ENCODE measurements at regions not wholly inside any gene's neighbourhood (a gene's known extent, or its start where the extent isn't known, plus 50 kb on each side); places are given as distances from the start of the nearest gene placed in this dataset.
"Not testable (repeated sequence)": the region's sequence is repeated elsewhere in the genome, so short reads cannot be mapped to it uniquely, and the experiment has no call there.

- TF ChIP-seq, protein P1, sequence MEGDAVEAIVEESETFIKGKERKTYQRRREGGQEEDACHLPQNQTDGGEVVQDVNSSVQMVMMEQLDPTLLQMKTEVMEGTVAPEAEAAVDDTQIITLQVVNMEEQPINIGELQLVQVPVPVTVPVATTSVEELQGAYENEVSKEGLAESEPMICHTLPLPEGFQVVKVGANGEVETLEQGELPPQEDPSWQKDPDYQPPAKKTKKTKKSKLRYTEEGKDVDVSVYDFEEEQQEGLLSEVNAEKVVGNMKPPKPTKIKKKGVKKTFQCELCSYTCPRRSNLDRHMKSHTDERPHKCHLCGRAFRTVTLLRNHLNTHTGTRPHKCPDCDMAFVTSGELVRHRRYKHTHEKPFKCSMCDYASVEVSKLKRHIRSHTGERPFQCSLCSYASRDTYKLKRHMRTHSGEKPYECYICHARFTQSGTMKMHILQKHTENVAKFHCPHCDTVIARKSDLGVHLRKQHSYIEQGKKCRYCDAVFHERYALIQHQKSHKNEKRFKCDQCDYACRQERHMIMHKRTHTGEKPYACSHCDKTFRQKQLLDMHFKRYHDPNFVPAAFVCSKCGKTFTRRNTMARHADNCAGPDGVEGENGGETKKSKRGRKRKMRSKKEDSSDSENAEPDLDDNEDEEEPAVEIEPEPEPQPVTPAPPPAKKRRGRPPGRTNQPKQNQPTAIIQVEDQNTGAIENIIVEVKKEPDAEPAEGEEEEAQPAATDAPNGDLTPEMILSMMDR (IDR thresholded peaks at IDR 0.05; ENCODE audit: control extremely low read depth, extremely low read depth, low read depth, missing control alignments) = no peak
- ChIA-PET CTCF (no interaction called here), POLR2A (no interaction called here)
- no peak for DNase-seq (ENCODE audit: extremely low spot score)
These were observed 194.8 kb downstream of the SHCBP1 start for GRCh38 chr16:46426336-46426735.

DNA sequence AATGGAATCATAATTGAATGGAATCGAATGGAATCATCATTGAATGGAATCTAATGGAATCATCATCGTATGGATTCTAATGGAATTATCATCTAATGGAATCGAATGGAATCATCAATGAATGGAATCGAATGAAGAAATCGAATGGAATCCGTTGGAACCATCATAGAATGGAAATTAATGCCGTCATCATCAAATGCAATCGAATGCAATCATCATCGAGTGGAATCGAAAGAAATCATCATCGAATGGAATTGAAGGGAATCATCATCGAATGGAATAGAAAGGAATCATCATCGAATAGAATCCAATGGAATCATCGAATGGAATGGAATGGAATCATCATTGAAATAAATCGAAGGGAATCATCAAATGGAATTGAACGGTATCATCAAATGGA lies 217.2 kb downstream of the SHCBP1 start:
- ChIA-PET CTCF (no interaction called here), POLR2A (no interaction called here)
- TF ChIP-seq, protein P1 (IDR thresholded peaks at IDR 0.05; ENCODE audit: control extremely low read depth, extremely low read depth, low read depth, missing control alignments) = no peak
- DNase-seq (ENCODE audit: extremely low spot score) = no peak

- CTCF ChIA-PET; DNase-seq (ENCODE audit: extremely low spot score); POLR2A ChIA-PET: not testable (repeated sequence)
These were observed 222.6 kb downstream of the SHCBP1 start for GRCh38 chr16:46398559-46398958.

DNA sequence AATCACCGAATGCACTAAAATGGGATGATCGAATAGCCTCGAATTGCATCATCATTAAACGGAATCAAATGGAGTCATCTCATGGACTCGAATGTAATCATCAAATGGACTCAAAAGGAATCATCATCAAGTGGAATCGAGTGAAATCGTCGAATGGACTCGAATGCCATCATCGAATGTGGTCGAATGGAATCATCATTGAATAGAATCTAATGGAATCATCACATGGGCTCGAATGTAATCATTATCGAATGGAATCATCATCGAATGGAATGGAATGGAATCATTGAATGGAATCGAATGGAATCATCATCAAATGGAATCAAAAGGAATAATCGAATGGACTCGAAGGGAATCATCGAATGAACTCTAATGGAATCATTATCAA lies 224.3 kb downstream of the SHCBP1 start:
- POLR2A ChIA-PET; CTCF ChIA-PET; DNase-seq (ENCODE audit: extremely low spot score): not testable (repeated sequence)

DNA sequence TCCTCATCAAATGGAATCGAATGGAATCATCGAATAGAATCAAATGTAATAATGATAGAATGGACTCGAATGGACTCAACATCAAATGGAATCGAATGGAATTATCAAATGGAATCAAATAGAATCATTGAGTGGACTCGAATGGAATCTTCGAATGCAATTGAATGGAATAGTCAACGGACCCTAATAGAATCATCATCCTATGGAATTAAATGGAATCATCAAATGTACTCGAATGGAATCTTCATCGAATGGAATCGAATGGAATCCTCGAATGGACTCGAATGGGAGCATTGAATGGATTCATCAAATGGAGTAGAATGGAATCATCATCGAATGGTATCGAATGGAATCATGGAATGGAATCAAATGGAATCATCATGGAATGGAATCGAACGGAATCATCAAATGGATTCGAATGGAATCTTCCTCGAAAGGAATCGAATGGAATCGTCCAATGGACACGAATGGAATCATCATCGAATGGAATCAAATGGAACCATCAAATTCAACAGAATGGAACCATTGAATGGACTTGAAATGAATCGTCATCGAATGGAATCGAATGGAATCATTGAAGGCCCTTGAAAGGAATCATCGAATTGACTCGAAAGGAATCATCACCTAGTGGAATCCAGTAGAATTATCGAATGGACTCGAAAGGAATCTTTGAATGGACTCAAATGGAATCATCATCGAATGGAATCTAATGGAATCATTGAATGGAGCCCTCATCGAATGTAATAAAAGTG lies 224.9 kb downstream of the SHCBP1 start:
- DNase-seq (ENCODE audit: extremely low spot score); POLR2A ChIA-PET; CTCF ChIA-PET: not testable (repeated sequence)

- CTCF ChIA-PET; POLR2A ChIA-PET; DNase-seq (ENCODE audit: extremely low spot score): not testable (repeated sequence)
These were observed 225.7 kb downstream of the SHCBP1 start for GRCh38 chr16:46395391-46395921.

DNA sequence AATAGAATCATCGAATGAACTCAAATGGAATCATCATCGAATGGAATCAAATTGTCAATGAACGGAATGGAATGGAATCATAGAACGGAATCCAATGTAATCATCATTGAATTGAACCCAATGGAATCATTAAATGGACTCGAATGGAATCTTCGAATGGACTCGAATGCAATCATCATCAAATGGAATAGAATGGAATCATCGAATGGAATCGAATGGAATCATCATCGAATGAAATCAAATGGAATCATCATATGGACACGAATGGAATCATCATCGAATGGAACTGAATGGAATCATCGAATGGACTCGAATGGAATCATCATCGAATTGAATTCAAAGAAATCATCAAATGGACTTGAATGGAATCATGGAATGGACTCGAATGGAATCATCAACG lies 226.2 kb downstream of the SHCBP1 start:
- CTCF ChIA-PET; POLR2A ChIA-PET; DNase-seq (ENCODE audit: extremely low spot score): not testable (repeated sequence)

- DNase-seq (ENCODE audit: extremely low spot score); POLR2A ChIA-PET: not testable (repeated sequence)
These were observed 227.0 kb downstream of the SHCBP1 start for GRCh38 chr16:46394149-46394548.

DNA sequence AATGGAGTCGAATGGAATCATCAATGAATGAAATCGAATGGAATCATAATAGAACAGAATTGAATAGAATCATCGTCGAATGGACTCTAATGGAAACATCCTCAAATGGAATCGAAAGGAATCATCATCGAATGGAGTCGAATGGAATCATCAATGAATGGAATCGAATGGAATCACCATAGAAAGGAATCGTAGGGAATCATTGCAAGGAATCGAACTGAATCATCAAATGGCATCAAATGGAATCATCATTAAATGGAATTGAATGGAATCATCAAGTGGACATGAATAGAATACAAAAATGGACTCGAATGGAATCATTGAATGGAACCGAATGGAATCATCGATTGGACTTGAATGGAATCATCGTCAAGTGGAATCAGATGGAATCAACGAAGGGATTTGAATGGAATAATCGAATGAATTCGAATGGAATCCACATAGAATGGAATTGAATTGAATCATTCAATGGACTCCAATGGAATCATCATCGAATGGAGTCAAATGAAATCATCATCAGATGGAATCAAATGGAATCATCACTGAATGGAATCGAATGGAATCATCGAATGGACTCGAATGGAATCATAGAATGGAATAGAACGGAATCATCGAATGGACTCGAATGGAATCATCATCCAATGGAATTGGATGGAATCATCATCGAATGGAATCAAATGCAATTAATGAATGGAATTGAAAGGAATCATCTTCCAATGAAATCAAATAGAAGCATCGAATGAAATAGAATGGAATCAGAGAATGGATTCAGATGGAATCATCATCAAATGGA lies 228.1 kb downstream of the SHCBP1 start:
- POLR2A ChIA-PET; CTCF ChIA-PET; DNase-seq (ENCODE audit: extremely low spot score): not testable (repeated sequence)

More at GRCh38 chr16:46394149-46394548, 227.0 kb downstream of the SHCBP1 start:
- CTCF ChIA-PET = not testable (repeated sequence)

DNA sequence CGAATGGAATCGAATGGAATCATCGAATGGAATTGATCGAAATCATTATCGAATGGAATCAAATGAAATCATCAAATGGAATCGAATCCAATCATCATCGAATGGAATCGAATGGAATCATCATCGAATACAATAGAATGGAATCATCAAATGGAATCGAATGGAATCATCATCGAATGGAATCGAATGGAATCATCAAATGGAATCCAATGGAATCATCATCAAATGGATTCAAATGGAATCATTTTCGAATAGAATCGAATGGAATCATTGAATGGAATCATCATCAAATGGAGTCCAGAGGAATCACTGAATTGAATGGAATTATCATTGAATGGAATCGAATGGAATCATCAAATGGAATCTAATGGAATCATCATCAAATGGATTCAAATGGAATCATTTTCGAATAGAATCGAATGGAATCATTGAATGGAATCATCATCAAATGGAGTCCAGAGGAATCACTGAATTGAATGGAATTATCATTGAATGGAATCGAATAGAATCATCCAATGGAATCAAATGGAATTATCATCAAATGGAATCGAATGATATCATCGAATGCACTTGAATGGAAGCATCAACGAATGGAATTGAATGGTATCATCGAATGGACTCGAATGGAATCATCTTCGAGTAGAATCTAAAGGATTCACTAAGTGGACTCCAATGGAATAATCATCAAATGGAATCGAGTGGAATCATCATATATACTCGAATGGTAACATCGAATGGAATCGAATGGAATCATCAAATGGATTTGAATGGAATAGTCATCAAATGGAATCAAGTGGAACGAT lies 230.3 kb downstream of the SHCBP1 start:
- POLR2A ChIA-PET; DNase-seq (ENCODE audit: extremely low spot score); CTCF ChIA-PET: not testable (repeated sequence)

- DNase-seq (ENCODE audit: extremely low spot score); CTCF ChIA-PET; POLR2A ChIA-PET: not testable (repeated sequence)
These were observed 231.6 kb downstream of the SHCBP1 start for GRCh38 chr16:46389561-46390041.

- POLR2A ChIA-PET; DNase-seq (ENCODE audit: extremely low spot score); CTCF ChIA-PET: not testable (repeated sequence)
These were observed 232.2 kb downstream of the SHCBP1 start for GRCh38 chr16:46388939-46389491.

DNA sequence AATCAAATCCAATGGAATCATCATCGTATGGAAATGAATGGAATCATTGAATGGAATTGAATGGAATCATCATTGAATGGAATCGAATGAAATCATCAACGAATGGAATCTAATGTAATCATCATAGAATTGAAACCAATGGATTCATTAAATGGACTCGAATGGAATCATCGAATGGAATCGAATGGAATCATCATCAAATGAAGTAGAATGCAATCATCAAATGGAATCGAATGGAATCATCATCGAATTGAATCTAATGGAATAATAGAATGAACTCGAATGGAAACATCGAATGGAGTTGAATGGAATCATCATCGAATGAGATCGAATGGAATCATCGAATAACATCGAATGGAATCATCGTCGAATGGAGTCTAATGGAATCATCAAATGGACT lies 232.8 kb downstream of the SHCBP1 start:
- DNase-seq (ENCODE audit: extremely low spot score); POLR2A ChIA-PET: not testable (repeated sequence)

GRCh38 chr16:46387720-46388119 lies 233.5 kb downstream of the SHCBP1 start:
- DNase-seq (ENCODE audit: extremely low spot score); CTCF ChIA-PET; POLR2A ChIA-PET: not testable (repeated sequence)

More for the DNA sequence above, 232.8 kb downstream of the SHCBP1 start:
- CTCF ChIA-PET = not testable (repeated sequence)

Data from GM10248 (cell line).